Nephron progenitor cell (in vitro differentiated cells): ENCODE measurements at regions not wholly inside any gene's neighbourhood (a gene's known extent, or its start where the extent isn't known, plus 50 kb on each side); places are given as distances from the start of the nearest gene placed in this dataset.

Experiments used
- DNase-seq: peaks from one replicate; pipeline ENCODE4 v3.0.0; 2021
- H3K27ac Mint-ChIP-seq: 2 replicates; pipeline ENCODE4 v1.8.0; 2021; ENCODE audit warnings: mild to moderate bottlenecking, moderate library complexity, mixed read lengths
- H3K27me3 Mint-ChIP-seq: 2 replicates; pipeline ENCODE4 v1.8.0; 2021; ENCODE audit warnings: mild to moderate bottlenecking, low read depth, mixed read lengths; ENCODE audit not compliant: poor library complexity
- H3K36me3 Mint-ChIP-seq: 2 replicates; pipeline ENCODE4 v1.8.0; 2021; ENCODE audit warnings: low read depth, mixed read lengths
- H3K4me1 Mint-ChIP-seq: 2 replicates; pipeline ENCODE4 v1.8.0; 2021; ENCODE audit warnings: mixed read lengths
- H3K4me3 Mint-ChIP-seq: 2 replicates; pipeline ENCODE4 v1.8.0; 2021; ENCODE audit warnings: mild to moderate bottlenecking, moderate library complexity, mixed read lengths
- H3K9me3 Mint-ChIP-seq: 2 replicates; pipeline ENCODE4 v1.8.0; 2021; ENCODE audit warnings: mild to moderate bottlenecking, moderate library complexity, mixed read lengths
- TF ChIP-seq, protein P1 (sequence below): fragments of 200-600 bp; sonication (generic); IDR thresholded peaks from 2 replicates; pipeline ENCODE4 v1.5.0; 2021; ENCODE audit warnings: antibody characterized with exemption

DNA sequence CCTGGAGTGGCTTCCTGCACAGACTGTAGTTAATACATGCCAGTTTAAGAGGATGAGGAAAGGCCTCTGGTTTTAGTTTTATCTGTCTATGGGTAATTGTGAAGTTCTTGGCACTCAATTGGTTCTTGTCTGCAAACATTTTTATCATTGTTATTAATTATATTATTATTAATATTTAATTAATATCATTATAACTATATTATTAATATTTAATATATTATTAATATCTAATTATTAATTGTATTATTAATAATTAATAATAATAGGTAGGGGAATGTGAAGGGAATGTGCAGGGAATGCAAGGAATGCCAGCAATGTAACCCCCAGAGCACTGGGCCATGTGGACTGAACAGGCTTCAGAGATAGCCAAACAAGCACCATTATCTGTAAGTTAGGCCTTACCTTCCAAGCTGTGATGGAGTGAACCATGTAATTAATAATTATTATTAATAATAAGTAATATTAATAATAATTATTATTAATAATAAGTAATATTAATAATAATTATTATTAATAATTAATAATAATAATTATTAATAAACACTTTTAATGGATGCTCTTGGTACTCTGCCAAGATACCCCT lies 79.8 kb upstream of the NMNAT3 start:
- Mint-ChIP-seq H3K9me3 (no peaks in the 10 kb centered on the region), H3K4me3 (no peak overlapping the region), H3K27ac (no peak overlapping the region), H3K36me3 (no peaks in the 10 kb centered on the region), H3K27me3 (peaks cover 17% of the 10 kb centered on the region), H3K4me1 (peaks cover 6% of the 10 kb centered on the region)
- TF ChIP-seq, protein P1, sequence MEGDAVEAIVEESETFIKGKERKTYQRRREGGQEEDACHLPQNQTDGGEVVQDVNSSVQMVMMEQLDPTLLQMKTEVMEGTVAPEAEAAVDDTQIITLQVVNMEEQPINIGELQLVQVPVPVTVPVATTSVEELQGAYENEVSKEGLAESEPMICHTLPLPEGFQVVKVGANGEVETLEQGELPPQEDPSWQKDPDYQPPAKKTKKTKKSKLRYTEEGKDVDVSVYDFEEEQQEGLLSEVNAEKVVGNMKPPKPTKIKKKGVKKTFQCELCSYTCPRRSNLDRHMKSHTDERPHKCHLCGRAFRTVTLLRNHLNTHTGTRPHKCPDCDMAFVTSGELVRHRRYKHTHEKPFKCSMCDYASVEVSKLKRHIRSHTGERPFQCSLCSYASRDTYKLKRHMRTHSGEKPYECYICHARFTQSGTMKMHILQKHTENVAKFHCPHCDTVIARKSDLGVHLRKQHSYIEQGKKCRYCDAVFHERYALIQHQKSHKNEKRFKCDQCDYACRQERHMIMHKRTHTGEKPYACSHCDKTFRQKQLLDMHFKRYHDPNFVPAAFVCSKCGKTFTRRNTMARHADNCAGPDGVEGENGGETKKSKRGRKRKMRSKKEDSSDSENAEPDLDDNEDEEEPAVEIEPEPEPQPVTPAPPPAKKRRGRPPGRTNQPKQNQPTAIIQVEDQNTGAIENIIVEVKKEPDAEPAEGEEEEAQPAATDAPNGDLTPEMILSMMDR = no peak
- DNase-seq = no peak

DNA sequence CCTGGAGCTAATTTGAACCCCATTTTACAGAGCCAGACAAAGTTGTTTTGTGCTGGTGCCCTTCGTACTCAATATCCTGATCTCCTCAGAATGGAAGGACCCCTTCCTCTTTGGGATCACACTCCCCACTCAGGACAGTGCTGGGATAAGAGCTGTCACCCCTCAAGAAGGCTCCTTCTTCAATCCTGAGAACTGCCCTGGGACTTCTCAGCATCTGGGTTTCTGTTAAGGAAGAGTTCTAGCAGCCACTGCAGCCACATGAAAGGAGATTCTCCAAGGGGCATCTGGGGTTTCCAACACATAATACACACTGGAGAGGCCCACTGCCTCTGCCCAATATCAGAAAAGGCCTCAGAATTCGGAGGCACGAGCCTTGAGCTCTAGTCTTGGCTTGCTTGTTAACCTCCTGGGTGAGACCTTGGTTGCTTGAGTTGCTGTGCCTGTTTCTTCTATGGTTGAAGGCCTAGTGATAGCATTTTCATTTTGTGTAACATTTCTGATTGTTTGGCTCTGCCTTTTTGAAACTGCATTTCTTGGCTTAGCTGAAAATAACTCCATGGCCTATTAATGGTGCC lies 78.8 kb upstream of the NMNAT3 start:
- no peak overlapping the region for H3K4me3 Mint-ChIP-seq

DNA sequence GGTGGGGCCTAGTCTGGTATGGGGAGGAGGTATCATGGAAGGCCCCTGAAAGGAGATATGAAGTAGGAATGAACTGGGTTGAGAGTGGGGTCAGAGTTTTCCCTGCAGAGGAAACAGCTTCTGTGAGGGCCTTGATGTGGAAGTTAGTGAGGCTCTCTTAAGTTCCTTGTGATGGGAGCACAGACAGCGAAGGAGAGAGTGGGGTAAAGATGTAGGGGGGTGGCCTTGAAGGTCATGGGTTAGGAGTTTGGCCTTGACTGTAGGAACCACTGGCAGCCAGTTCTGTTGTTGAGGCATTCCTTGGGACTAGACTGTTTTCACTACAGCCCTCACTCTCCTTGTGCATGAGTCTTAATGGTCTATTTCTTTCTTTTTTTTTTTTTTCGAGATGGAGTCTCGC lies 77.8 kb upstream of the NMNAT3 start:
- Mint-ChIP-seq H3K27me3 (peaks cover 13% of the 10 kb centered on the region), H3K27ac (no peak overlapping the region), H3K9me3 (peaks cover 7% of the 10 kb centered on the region), H3K4me1 (peaks cover 6% of the 10 kb centered on the region), H3K36me3 (no peaks in the 10 kb centered on the region), H3K4me3 (no peak overlapping the region)
- no peak for DNase-seq
- TF ChIP-seq, protein P1 = no peak

More for the DNA sequence above, 78.8 kb upstream of the NMNAT3 start:
- no peak overlapping the region for H3K27ac Mint-ChIP-seq
- H3K9me3 Mint-ChIP-seq = no peaks in the 10 kb centered on the region
- no peaks in the 10 kb centered on the region for H3K36me3 Mint-ChIP-seq
- DNase-seq = no peak
- TF ChIP-seq, protein P1 = no peak
- H3K27me3 Mint-ChIP-seq = peaks cover 13% of the 10 kb centered on the region
- peaks cover 6% of the 10 kb centered on the region for H3K4me1 Mint-ChIP-seq

- no peak for DNase-seq
- Mint-ChIP-seq H3K4me3 (no peak overlapping the region), H3K36me3 (no peaks in the 10 kb centered on the region), H3K9me3 (peaks cover 38% of the 10 kb centered on the region), H3K4me1 (no peaks in the 10 kb centered on the region), H3K27ac (no peak overlapping the region), H3K27me3 (peaks cover 13% of the 10 kb centered on the region)
- TF ChIP-seq, protein P1 = no peak
These were observed 74.0 kb upstream of the NMNAT3 start for GRCh38 chr3:139751789-139752188.

DNA sequence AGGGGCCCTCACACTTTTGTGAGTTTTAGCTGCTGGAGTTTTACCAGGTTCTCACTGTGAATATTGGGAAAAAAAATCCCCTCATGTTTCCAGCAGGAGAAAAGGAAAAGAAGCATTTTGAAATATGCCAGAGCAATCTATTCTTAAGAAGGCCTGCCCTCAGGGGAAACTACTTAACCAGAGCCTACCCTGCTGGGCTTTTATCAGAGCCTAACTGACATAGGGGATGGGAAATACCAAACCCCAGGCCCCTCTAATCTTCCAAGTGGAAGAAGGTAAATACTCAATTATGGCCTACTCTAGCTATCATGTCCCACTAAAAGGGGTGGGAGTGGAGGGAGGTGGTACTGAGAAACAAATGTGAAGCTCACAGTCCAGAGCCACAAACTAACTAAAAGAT lies 68.7 kb upstream of the NMNAT3 start:
- TF ChIP-seq, protein P1 = no peak
- no peak for DNase-seq
- H3K4me1 Mint-ChIP-seq = no peaks in the 10 kb centered on the region
- peaks cover 5% of the 10 kb centered on the region for H3K27me3 Mint-ChIP-seq
- H3K9me3 Mint-ChIP-seq = peaks cover 42% of the 10 kb centered on the region
- no peak overlapping the region for H3K4me3 Mint-ChIP-seq
- no peak overlapping the region for H3K27ac Mint-ChIP-seq
- H3K36me3 Mint-ChIP-seq = no peaks in the 10 kb centered on the region

- Mint-ChIP-seq H3K27ac (no peak overlapping the region), H3K4me1 (no peaks in the 10 kb centered on the region), H3K36me3 (no peaks in the 10 kb centered on the region), H3K27me3 (peaks cover 8% of the 10 kb centered on the region), H3K4me3 (no peak overlapping the region), H3K9me3 (peaks cover 38% of the 10 kb centered on the region)
- TF ChIP-seq, protein P1 = no peak
- no peak for DNase-seq
These were observed 68.1 kb upstream of the NMNAT3 start for GRCh38 chr3:139745831-139746230.
